ENCODE measurements at regions not wholly inside any gene's neighbourhood (a gene's known extent, or its start where the extent isn't known, plus 50 kb on each side); places are given as distances from the start of the nearest gene placed in this dataset.
A peak's percentile ranks its signal among the peaks of the same experiment; 100 is the strongest.

GRCh38 chrX:95063554-95063953 lies 1389.5 kb downstream of the FAM133A start:
- no peaks in the 10 kb centered on the region for H3K36me3 ChIP-seq (ENCODE audit: insufficient read depth, low read length)
- no peak overlapping the region for H3K27ac ChIP-seq (ENCODE audit: low read depth, low read length)
- no peak for TF ChIP-seq CTCF (IDR thresholded peaks at IDR 0.05; ENCODE audit: extremely low read depth, low read depth, low read length)
- H4K20me1 ChIP-seq (ENCODE audit: insufficient read depth, low read length), result no peaks in the 10 kb centered on the region
- H3K79me2 ChIP-seq (ENCODE audit: insufficient read depth, low read length), result no peaks in the 10 kb centered on the region
- peaks cover 22% of the 10 kb centered on the region for H3K4me1 ChIP-seq (ENCODE audit: insufficient read depth, low read length)
- H3K4me3 ChIP-seq (ENCODE audit: insufficient read depth, low read length), result no peak overlapping the region
- H3K9me3 ChIP-seq (ENCODE audit: low read depth, low read length), result no peaks in the 10 kb centered on the region
- H3K4me2 ChIP-seq (ENCODE audit: insufficient read depth, low read length), result peak overlapping the region; percentile 15
- H3K27me3 ChIP-seq (ENCODE audit: insufficient read depth, low read length), result no peaks in the 10 kb centered on the region
- no peak for DNase-seq (ENCODE audit: insufficient read length, low spot score, missing footprints)
- no peak overlapping the region for H2AFZ ChIP-seq (ENCODE audit: low read length)

- H3K4me1 ChIP-seq (ENCODE audit: insufficient read depth, low read length), result peaks cover 9% of the 10 kb centered on the region
- H3K79me2 ChIP-seq (ENCODE audit: insufficient read depth, low read length), result no peaks in the 10 kb centered on the region
- no peak overlapping the region for H3K4me2 ChIP-seq (ENCODE audit: insufficient read depth, low read length)
- no peak overlapping the region for H2AFZ ChIP-seq (ENCODE audit: low read length)
- no peaks in the 10 kb centered on the region for H4K20me1 ChIP-seq (ENCODE audit: insufficient read depth, low read length)
- H3K4me3 ChIP-seq (ENCODE audit: insufficient read depth, low read length), result no peak overlapping the region
- no peaks in the 10 kb centered on the region for H3K27me3 ChIP-seq (ENCODE audit: insufficient read depth, low read length)
- DNase-seq (ENCODE audit: insufficient read length, low spot score, missing footprints), result no peak
- no peak overlapping the region for H3K27ac ChIP-seq (ENCODE audit: low read depth, low read length)
- H3K36me3 ChIP-seq (ENCODE audit: insufficient read depth, low read length), result no peaks in the 10 kb centered on the region
- TF ChIP-seq CTCF (IDR thresholded peaks at IDR 0.05; ENCODE audit: extremely low read depth, low read depth, low read length), result no peak
- H3K9me3 ChIP-seq (ENCODE audit: low read depth, low read length), result no peaks in the 10 kb centered on the region
Observed at GRCh38 chrX:95065151-95065550, 1391.1 kb downstream of the FAM133A start.

GRCh38 chrX:95071052-95071451 lies 1397.0 kb downstream of the FAM133A start:
- no peaks in the 10 kb centered on the region for H3K27me3 ChIP-seq (ENCODE audit: insufficient read depth, low read length)
- DNase-seq (ENCODE audit: insufficient read length, low spot score, missing footprints), result no peak
- no peaks in the 10 kb centered on the region for H4K20me1 ChIP-seq (ENCODE audit: insufficient read depth, low read length)
- H3K79me2 ChIP-seq (ENCODE audit: insufficient read depth, low read length), result no peaks in the 10 kb centered on the region
- no peaks in the 10 kb centered on the region for H3K36me3 ChIP-seq (ENCODE audit: insufficient read depth, low read length)
- H3K4me2 ChIP-seq (ENCODE audit: insufficient read depth, low read length), result no peak overlapping the region
- peaks cover 2% of the 10 kb centered on the region for H3K9me3 ChIP-seq (ENCODE audit: low read depth, low read length)
- TF ChIP-seq CTCF (IDR thresholded peaks at IDR 0.05; ENCODE audit: extremely low read depth, low read depth, low read length), result peak; percentile 41
- H3K4me1 ChIP-seq (ENCODE audit: insufficient read depth, low read length), result no peaks in the 10 kb centered on the region
- H3K27ac ChIP-seq (ENCODE audit: low read depth, low read length), result no peak overlapping the region
- H3K4me3 ChIP-seq (ENCODE audit: insufficient read depth, low read length), result no peak overlapping the region
- H2AFZ ChIP-seq (ENCODE audit: low read length), result no peak overlapping the region

DNA sequence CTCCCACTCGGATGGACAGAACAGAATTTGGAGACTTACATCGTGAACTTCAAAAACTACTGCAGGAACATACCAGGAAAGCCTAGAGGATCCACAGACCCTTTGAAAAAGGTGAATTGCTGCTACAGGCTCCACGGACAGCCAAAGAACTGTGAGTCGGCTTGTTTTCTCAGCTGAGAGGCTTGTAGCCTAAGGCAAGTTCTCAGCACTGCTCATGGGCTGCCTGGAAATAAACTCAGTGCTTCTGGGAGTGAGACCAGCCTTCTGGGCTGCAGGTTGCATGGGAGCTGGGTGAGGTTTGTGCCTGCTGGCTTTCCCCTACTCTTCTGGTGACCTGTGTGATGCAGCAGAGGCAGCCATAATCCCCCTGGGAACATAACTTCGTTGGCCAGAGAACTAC lies 1397.6 kb downstream of the FAM133A start:
- peak overlapping the region; percentile 45 for H2AFZ ChIP-seq (ENCODE audit: low read length)
- peaks cover 2% of the 10 kb centered on the region for H3K9me3 ChIP-seq (ENCODE audit: low read depth, low read length)
- no peak overlapping the region for H3K4me2 ChIP-seq (ENCODE audit: insufficient read depth, low read length)
- H3K36me3 ChIP-seq (ENCODE audit: insufficient read depth, low read length), result no peaks in the 10 kb centered on the region
- H3K27ac ChIP-seq (ENCODE audit: low read depth, low read length), result no peak overlapping the region
- H3K27me3 ChIP-seq (ENCODE audit: insufficient read depth, low read length), result no peaks in the 10 kb centered on the region
- H3K79me2 ChIP-seq (ENCODE audit: insufficient read depth, low read length), result no peaks in the 10 kb centered on the region
- no peak overlapping the region for H3K4me3 ChIP-seq (ENCODE audit: insufficient read depth, low read length)
- no peaks in the 10 kb centered on the region for H3K4me1 ChIP-seq (ENCODE audit: insufficient read depth, low read length)
- no peaks in the 10 kb centered on the region for H4K20me1 ChIP-seq (ENCODE audit: insufficient read depth, low read length)
- no peak for DNase-seq (ENCODE audit: insufficient read length, low spot score, missing footprints)
- no peak for TF ChIP-seq CTCF (IDR thresholded peaks at IDR 0.05; ENCODE audit: extremely low read depth, low read depth, low read length)
